H1 (cell line): ENCODE measurements at regions not wholly inside any gene's neighbourhood (a gene's known extent, or its start where the extent isn't known, plus 50 kb on each side); places are given as distances from the start of the nearest gene placed in this dataset.

Source experiments
- CTCF ChIA-PET: fragments of 300-600 bp; sonication (Branson Sonifier 250); formaldehyde crosslinking; loops from one replicate; lab custom pipeline; 2021; ENCODE audit not compliant: partially characterized antibody; lab: Charles Lee
- POLR2A ChIA-PET: fragments of 300-600 bp; sonication (Branson Sonifier 250); formaldehyde crosslinking; loops from one replicate; lab custom pipeline; 2021; ENCODE audit warnings: inconsistent platforms; ENCODE audit not compliant: partially characterized antibody; lab: Charles Lee
- DNase-seq, 2 experiments: peaks; one replicate each; pipeline versions ENCODE4 v3.0.0 to v3.0.0-alpha.2; 2010 to 2022; ENCODE audit warnings: low spot score in 2 of 2, low read depth in 1 of 2, mixed read lengths in 1 of 2
- FAIRE-seq: peaks from 2 replicates; lab custom pipeline; 2011; peaks lifted over from hg19 to GRCh38; lab: Jason Lieb, UNC
- H2AFZ ChIP-seq: 2 replicates; pipeline ENCODE4 v1.8.1; 2012; ENCODE audit warnings: low read length, inconsistent platforms
- H2AK5ac ChIP-seq: 2 replicates; pipeline ENCODE4 v1.6.1; 2013; ENCODE audit warnings: low read depth, low read length
- H2BK120ac ChIP-seq: replicated peaks from 2 replicates; pipeline ENCODE3; 2013; ENCODE audit warnings: low read depth, low read length, inconsistent platforms
- H2BK12ac ChIP-seq: 2 replicates; pipeline ENCODE4 v1.6.1; 2013; ENCODE audit warnings: low read depth, low read length
- H2BK15ac ChIP-seq: 2 replicates; pipeline ENCODE4 v1.6.1; 2013; ENCODE audit warnings: low read length
- H2BK20ac ChIP-seq: 2 replicates; pipeline ENCODE4 v1.6.1; 2013; ENCODE audit warnings: low read length
- H2BK5ac ChIP-seq: 2 replicates; pipeline ENCODE4 v1.6.1; 2013; ENCODE audit warnings: low read depth, low read length
- H3K14ac ChIP-seq: 2 replicates; pipeline ENCODE4 v1.6.1; 2013; ENCODE audit warnings: inconsistent platforms; ENCODE audit not compliant: insufficient read length
- H3K18ac ChIP-seq: 2 replicates; pipeline ENCODE4 v1.6.1; 2013; ENCODE audit warnings: low read length; ENCODE audit errors: extremely low read depth
- H3K23ac ChIP-seq: 2 replicates; pipeline ENCODE4 v1.6.1; 2013; ENCODE audit warnings: inconsistent platforms; ENCODE audit not compliant: insufficient read length
- H3K23me2 ChIP-seq: 2 replicates; pipeline ENCODE4 v1.6.1; 2013; ENCODE audit warnings: low read depth, low read length
- H3K27ac ChIP-seq: 2 replicates; pipeline ENCODE4 v1.6.1; 2011; ENCODE audit warnings: low read depth, low read length, inconsistent platforms
- H3K27me3 ChIP-seq, 4 experiments: replicated peaks in 1 of 4; 1 replicate in 1 of 4; 2 replicates in 3 of 4; pipeline versions ENCODE4 v1.6.1 to v1.8.1; 2011 to 2013; ENCODE audit warnings: low read length in 3 of 4, mild to moderate bottlenecking in 3 of 4, inconsistent platforms in 2 of 4, mixed read lengths in 2 of 4, moderate library complexity in 1 of 4; ENCODE audit not compliant: control insufficient read depth in 3 of 4, insufficient read depth in 3 of 4; ENCODE audit errors: extremely low read depth in 1 of 4
- H3K36me3 ChIP-seq, 4 experiments: 2 replicates each; pipeline versions ENCODE4 v1.6.1 to v1.8.1; 2011 to 2013; ENCODE audit warnings: mild to moderate bottlenecking in 4 of 4, low read length in 3 of 4, moderate library complexity in 2 of 4, control low read depth in 1 of 4, inconsistent platforms in 1 of 4; ENCODE audit not compliant: insufficient read depth in 4 of 4, control insufficient read depth in 2 of 4
- H3K4ac ChIP-seq: replicated peaks from 2 replicates; pipeline ENCODE3; 2013; ENCODE audit warnings: low read length, low read depth, mixed read lengths, inconsistent platforms; ENCODE audit not compliant: insufficient read length
- H3K4me1 ChIP-seq, 4 experiments: replicated peaks in 1 of 4; 1 replicate in 1 of 4; 2 replicates in 3 of 4; pipeline versions ENCODE4 v1.6.1 to v1.8.1; 2011 to 2013; ENCODE audit warnings: low read length in 3 of 4, inconsistent platforms in 2 of 4, mixed read lengths in 1 of 4; ENCODE audit not compliant: insufficient read depth in 4 of 4, control insufficient read depth in 3 of 4
- H3K4me2 ChIP-seq, 2 experiments: 2 replicates each; pipeline versions ENCODE4 v1.6.1 to v1.8.1; 2011 to 2013; ENCODE audit warnings: low read depth in 2 of 2, low read length in 2 of 2, control low read depth in 1 of 2, inconsistent platforms in 1 of 2, mild to moderate bottlenecking in 1 of 2; ENCODE audit not compliant: insufficient read depth in 1 of 2
- H3K4me3 ChIP-seq, 4 experiments: fragments of 200-600, 300-600 bp in 1 of 4; sonication (generic), shearing (Covaris generic), sonication (Bioruptor Twin) in 1 of 4; 2 replicates each; pipeline versions ENCODE4 v1.5.1 to v1.8.1; 2011 to 2016; ENCODE audit warnings: low read length in 4 of 4, low read depth in 3 of 4, control low read depth in 2 of 4, inconsistent platforms in 2 of 4, mild to moderate bottlenecking in 2 of 4, mixed read lengths in 1 of 4, moderate library complexity in 1 of 4; ENCODE audit not compliant: insufficient read depth in 2 of 4; ENCODE audit errors: extremely low read depth in 1 of 4
- H3K56ac ChIP-seq: replicated peaks from 2 replicates; pipeline ENCODE3; 2013; ENCODE audit warnings: low read depth, mild to moderate bottlenecking, mixed read lengths, low read length, inconsistent platforms; ENCODE audit not compliant: insufficient read length
- H3K79me1 ChIP-seq: 2 replicates; pipeline ENCODE4 v1.6.1; 2013; ENCODE audit warnings: low read depth, low read length, control low read depth
- H3K79me2 ChIP-seq, 2 experiments: 2 replicates each; pipeline versions ENCODE4 v1.6.1 to v1.8.1; 2012 to 2013; ENCODE audit warnings: low read length in 2 of 2, mild to moderate bottlenecking in 2 of 2, inconsistent platforms in 1 of 2; ENCODE audit not compliant: insufficient read depth in 2 of 2, control insufficient read depth in 1 of 2
- H3K9ac ChIP-seq, 4 experiments: replicated peaks in 1 of 4; 1 replicate in 1 of 4; 2 replicates in 3 of 4; pipeline versions ENCODE4 v1.6.1 to v1.8.1; 2011 to 2013; ENCODE audit warnings: low read depth in 3 of 4, low read length in 3 of 4, control low read depth in 2 of 4, mild to moderate bottlenecking in 2 of 4, moderate library complexity in 2 of 4, inconsistent platforms in 1 of 4; ENCODE audit errors: extremely low read depth in 1 of 4
- H3K9me3 ChIP-seq, 2 experiments: 2 replicates each; pipeline versions ENCODE4 v1.6.1 to v1.8.1; 2012 to 2013; ENCODE audit warnings: mild to moderate bottlenecking in 2 of 2, moderate library complexity in 2 of 2, control low read depth in 1 of 2, inconsistent platforms in 1 of 2, low read depth in 1 of 2, low read length in 1 of 2, mixed read lengths in 1 of 2; ENCODE audit not compliant: insufficient read depth in 2 of 2
- H4K20me1 ChIP-seq, 2 experiments: replicated peaks in 1 of 2; 2 replicates each; pipeline versions ENCODE3 to v1.8.1; 2011 to 2013; ENCODE audit warnings: inconsistent platforms in 2 of 2, low read length in 2 of 2, mild to moderate bottlenecking in 1 of 2; ENCODE audit not compliant: insufficient read depth in 2 of 2, control insufficient read depth in 1 of 2
- H4K5ac ChIP-seq: 2 replicates; pipeline ENCODE4 v1.6.1; 2013; ENCODE audit warnings: low read length, low read depth, mixed read lengths, inconsistent platforms; ENCODE audit not compliant: insufficient read length
- H4K8ac ChIP-seq: 2 replicates; pipeline ENCODE4 v1.8.0; 2013; ENCODE audit warnings: mild to moderate bottlenecking, moderate library complexity, low read length, inconsistent platforms; ENCODE audit not compliant: insufficient read depth; ENCODE audit errors: extremely low read depth
- H4K91ac ChIP-seq: replicated peaks from 2 replicates; pipeline ENCODE3; 2013; ENCODE audit warnings: low read length, mixed read lengths, inconsistent platforms; ENCODE audit not compliant: insufficient read length
- BCL11A ChIP-seq, 2 experiments: IDR thresholded peaks; one replicate each; pipeline ENCODE4 v1.6.1; 2011; ENCODE audit warnings: low read depth in 2 of 2, low read length in 2 of 2, mild to moderate bottlenecking in 2 of 2
- CBX8 ChIP-seq: fragments of 300-800, 300-1000 bp; sonication (generic); IDR thresholded peaks from 2 replicates; pipeline ENCODE4 v1.7.1; 2016; ENCODE audit warnings: low read depth, low read length, borderline replicate concordance
- HDAC6 ChIP-seq: IDR thresholded peaks from one replicate; pipeline ENCODE4 v1.7.1; 2012; ENCODE audit warnings: low read depth, mild to moderate bottlenecking, inconsistent platforms, low read length, moderate library complexity
- TBP ChIP-seq: IDR thresholded peaks from 2 replicates; pipeline ENCODE4 v1.6.1; 2011; ENCODE audit warnings: low read depth, low read length, improper control_type of control experiment
- WGBS, 2 experiments: shearing (Covaris generic) in 1 of 2; methylation state at CpG; one replicate each; pipeline versions ENCODE4 v1.1.6 to v1.1.7; 2013 to 2015; ENCODE audit warnings: low lambda C conversion rate in 2 of 2, mixed read lengths in 2 of 2, inconsistent platforms in 1 of 2, low coverage in 1 of 2, missing lambda C conversion rate in 1 of 2; ENCODE audit not compliant: insufficient replicate concordance in 2 of 2, insufficient coverage in 1 of 2, insufficient read length in 1 of 2; ENCODE audit errors: extremely low coverage in 1 of 2, missing lambda C conversion rate in 1 of 2; 5-methylcytosine and 5-hydroxymethylcytosine counted together
- TF ChIP-seq, protein P1 (sequence below): IDR thresholded peaks from 2 replicates; pipeline ENCODE4 v1.6.1; 2011; ENCODE audit warnings: low read length, improper control_type of control experiment

GRCh38 chr1:177479600-177479999 lies 308.8 kb downstream of the BRINP2 start (continued):
- TF ChIP-seq HDAC6: no peak

DNA sequence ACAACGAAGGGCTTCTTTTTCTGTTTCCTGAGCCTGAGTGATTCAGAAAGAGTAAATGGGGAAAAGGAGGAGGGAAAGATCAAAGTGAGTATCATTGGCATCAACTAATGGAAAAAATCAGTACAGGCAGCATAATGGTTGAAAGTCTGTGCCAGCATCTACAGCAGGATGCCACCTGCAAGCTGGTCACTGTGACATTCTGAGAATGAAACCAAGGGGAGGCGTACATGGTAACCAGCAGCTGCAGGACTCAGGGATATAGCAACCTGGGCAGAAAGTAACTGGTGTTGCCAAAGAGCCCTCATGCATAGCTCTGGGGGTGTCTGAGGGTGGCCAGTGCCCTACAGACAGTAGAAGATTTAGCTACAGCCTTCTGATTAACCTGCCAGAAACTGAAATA lies 305.9 kb downstream of the BRINP2 start:
- no peak overlapping the region for H4K5ac ChIP-seq
- H3K9me3 ChIP-seq: no peaks in the 10 kb centered on the region
- no peak overlapping the region for H3K9ac ChIP-seq
- no peak for FAIRE-seq
- H3K79me2 ChIP-seq: no peaks in the 10 kb centered on the region
- H3K4me3 ChIP-seq: no peak overlapping the region
- H3K14ac ChIP-seq: no peak overlapping the region
- no peak for DNase-seq
- H3K4me2 ChIP-seq: no peak overlapping the region
- CTCF ChIA-PET: no interaction called here
- H3K23ac ChIP-seq: no peak overlapping the region
- no peak overlapping the region for H3K4ac ChIP-seq
- no peak overlapping the region for H2AFZ ChIP-seq
- H3K27me3 ChIP-seq: no peaks in the 10 kb centered on the region
- H3K79me1 ChIP-seq: no peaks in the 10 kb centered on the region
- WGBS, 2 experiments: 82% methylated on average over 2 of the region's 2 CpGs; no CpG with 5 or more reads in 1 of the 2 experiments
- H3K23me2 ChIP-seq: no peaks in the 10 kb centered on the region
- POLR2A ChIA-PET: no interaction called here
- H4K8ac ChIP-seq: no peak overlapping the region
- H3K56ac ChIP-seq: no peak overlapping the region
- H3K18ac ChIP-seq: no peak overlapping the region
- H2AK5ac ChIP-seq: no peak overlapping the region
- TF ChIP-seq TBP: no peak
- no peak for TF ChIP-seq BCL11A (IDR thresholded peaks at IDR 0.05; ENCODE audit: low read depth in 2 of 2, low read length in 2 of 2)
- TF ChIP-seq, protein P1, sequence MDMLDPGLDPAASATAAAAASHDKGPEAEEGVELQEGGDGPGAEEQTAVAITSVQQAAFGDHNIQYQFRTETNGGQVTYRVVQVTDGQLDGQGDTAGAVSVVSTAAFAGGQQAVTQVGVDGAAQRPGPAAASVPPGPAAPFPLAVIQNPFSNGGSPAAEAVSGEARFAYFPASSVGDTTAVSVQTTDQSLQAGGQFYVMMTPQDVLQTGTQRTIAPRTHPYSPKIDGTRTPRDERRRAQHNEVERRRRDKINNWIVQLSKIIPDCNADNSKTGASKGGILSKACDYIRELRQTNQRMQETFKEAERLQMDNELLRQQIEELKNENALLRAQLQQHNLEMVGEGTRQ: no peak
- no peak for TF ChIP-seq CBX8
- no peak overlapping the region for H2BK120ac ChIP-seq
- no peaks in the 10 kb centered on the region for H3K36me3 ChIP-seq
- no peak overlapping the region for H2BK20ac ChIP-seq
- no peak overlapping the region for H2BK12ac ChIP-seq
- no peak overlapping the region for H4K91ac ChIP-seq
- 0 out of 7 replicates have a peak, but pooled peaks cover 0 to 2% (median 0%) of the 10 kb centered on the region in 4 experiments for H3K4me1 ChIP-seq
- no peak overlapping the region for H2BK15ac ChIP-seq
- H2BK5ac ChIP-seq: no peak overlapping the region
- H4K20me1 ChIP-seq: no peaks in the 10 kb centered on the region
- H3K27ac ChIP-seq: no peak overlapping the region
